HG02973 (cell line): ENCODE measurements at regions not wholly inside any gene's neighbourhood (a gene's known extent, or its start where the extent isn't known, plus 50 kb on each side); places are given as distances from the start of the nearest gene placed in this dataset.

Experiments
- ATAC-seq: cut with Tn5 transposase; IDR thresholded peaks from one replicate; pipeline ENCODE4 v1.9.1; 2021; ENCODE audit warnings: moderate library complexity; ENCODE audit not compliant: unreplicated experiment

- ATAC-seq, result peak; percentile 83
Observed at GRCh38 chr12:27179400-27180214, 64.5 kb upstream of the STK38L start.

GRCh38 chr12:27180906-27181505 lies 63.1 kb upstream of the STK38L start:
- no peak for ATAC-seq

- no peak for ATAC-seq
Observed at GRCh38 chr12:27183342-27183741, 60.7 kb upstream of the STK38L start.

- ATAC-seq, result peak; percentile 63
Observed at GRCh38 chr12:27185234-27186021, 58.7 kb upstream of the STK38L start.

GRCh38 chr12:27186022-27186839 lies 57.9 kb upstream of the STK38L start:
- no peak for ATAC-seq

GRCh38 chr12:27187697-27188096 lies 56.4 kb upstream of the STK38L start:
- ATAC-seq, result no peak

- ATAC-seq, result no peak
Observed at GRCh38 chr12:27190761-27191160, 53.3 kb upstream of the STK38L start.

GRCh38 chr12:27191531-27191930 lies 52.6 kb upstream of the STK38L start:
- ATAC-seq, result no peak

- no peak for ATAC-seq
Observed at GRCh38 chr12:27192118-27192802, 51.8 kb upstream of the STK38L start.

GRCh38 chr12:27193106-27193505 lies 51.0 kb upstream of the STK38L start:
- no peak for ATAC-seq

- ATAC-seq, result no peak
Observed at GRCh38 chr12:27193854-27194544, 50.1 kb upstream of the STK38L start.
